GM12892 (cell line): ENCODE measurements at regions not wholly inside any gene's neighbourhood (a gene's known extent, or its start where the extent isn't known, plus 50 kb on each side); places are given as distances from the start of the nearest gene placed in this dataset.

Experiments
- POLR2A ChIP-seq: IDR thresholded peaks from 2 replicates; pipeline ENCODE4 v1.6.1; 2011; ENCODE audit warnings: low read depth, low read length, control low read depth
- POLR2AphosphoS5 ChIP-seq: IDR thresholded peaks from 2 replicates; pipeline ENCODE4 v1.6.1; 2011; ENCODE audit warnings: low read depth, low read length, control low read depth
- TAF1 ChIP-seq: IDR thresholded peaks from 2 replicates; pipeline ENCODE4 v1.6.1; 2011; ENCODE audit warnings: low read depth, mild to moderate bottlenecking, control low read depth, low read length, borderline replicate concordance

DNA sequence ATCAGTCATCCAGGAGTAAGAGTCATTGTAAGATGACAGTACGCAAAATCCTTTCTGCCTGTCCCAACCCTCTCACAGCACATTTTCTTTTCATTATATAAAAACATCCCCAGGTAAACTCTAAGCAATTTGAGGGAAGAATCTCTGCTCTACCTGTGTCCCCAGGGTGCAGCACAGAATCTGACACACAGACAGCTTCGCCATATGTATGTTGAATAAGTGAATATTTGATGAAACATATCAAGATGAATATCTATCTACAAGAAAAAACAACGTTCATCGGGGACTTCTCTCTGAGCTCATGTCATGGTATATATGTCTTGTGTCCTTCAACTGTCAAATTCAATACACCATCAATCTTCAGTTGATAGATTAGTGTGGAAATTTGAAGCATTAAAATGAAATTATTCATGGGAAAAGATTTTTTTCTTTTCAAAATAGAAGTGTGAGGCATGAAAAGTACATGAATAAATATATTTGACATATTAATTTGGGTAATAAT is 94.5 kb upstream of the KYNU start:
- TF ChIP-seq POLR2AphosphoS5 (no peak), POLR2A (no peak), TAF1 (no peak)
